ENCODE measurements at regions not wholly inside any gene's neighbourhood (a gene's known extent, or its start where the extent isn't known, plus 50 kb on each side); places are given as distances from the start of the nearest gene placed in this dataset.

- DNase-seq (ENCODE audit: low read depth): no peak
- Histone ChIP-seq H3K36me3 (ENCODE audit: control insufficient read depth, insufficient read depth, low read length) (no peaks in the 10 kb centered on the region), H3K4me3 (ENCODE audit: low read depth, low read length) (no peak overlapping the region), H3K27me3 (ENCODE audit: control insufficient read depth, insufficient read depth, low read length) (no peaks in the 10 kb centered on the region)
- CTCF ChIA-PET: no interaction called here
- no peak for TF ChIP-seq CTCF (IDR thresholded peaks at IDR 0.05; ENCODE audit: insufficient read depth, low read depth, low read length)
- POLR2A ChIA-PET: no interaction called here
These were observed 407.1 kb upstream of the MCTP2 start for GRCh38 chr15:93823971-93824913.

- CTCF ChIA-PET: no interaction called here
- POLR2A ChIA-PET: no interaction called here
- Histone ChIP-seq H3K4me3 (ENCODE audit: low read depth, low read length) (no peak overlapping the region), H3K36me3 (ENCODE audit: control insufficient read depth, insufficient read depth, low read length) (no peaks in the 10 kb centered on the region), H3K27me3 (ENCODE audit: control insufficient read depth, insufficient read depth, low read length) (no peaks in the 10 kb centered on the region)
- no peak for TF ChIP-seq CTCF (IDR thresholded peaks at IDR 0.05; ENCODE audit: insufficient read depth, low read depth, low read length)
- no peak for DNase-seq (ENCODE audit: low read depth)
These were observed 410.8 kb upstream of the MCTP2 start for GRCh38 chr15:93820566-93820965.

- Histone ChIP-seq H3K4me3 (ENCODE audit: low read depth, low read length) (no peak overlapping the region), H3K27me3 (ENCODE audit: control insufficient read depth, insufficient read depth, low read length) (no peaks in the 10 kb centered on the region), H3K36me3 (ENCODE audit: control insufficient read depth, insufficient read depth, low read length) (no peaks in the 10 kb centered on the region)
- CTCF ChIA-PET: no interaction called here
- no peak for DNase-seq (ENCODE audit: low read depth)
- POLR2A ChIA-PET: no interaction called here
- no peak for TF ChIP-seq CTCF (IDR thresholded peaks at IDR 0.05; ENCODE audit: insufficient read depth, low read depth, low read length)
These were observed 411.5 kb upstream of the MCTP2 start for GRCh38 chr15:93819826-93820225.

- TF ChIP-seq CTCF (IDR thresholded peaks at IDR 0.05; ENCODE audit: insufficient read depth, low read depth, low read length): no peak
- CTCF ChIA-PET: no interaction called here
These were observed 414.5 kb upstream of the MCTP2 start for GRCh38 chr15:93816815-93817214.

GRCh38 chr15:93811305-93811704, 420.1 kb upstream of the MCTP2 start:
- no peak for DNase-seq (ENCODE audit: low read depth)
- ChIA-PET CTCF (no interaction called here), POLR2A (no interaction called here)
- Histone ChIP-seq H3K36me3 (ENCODE audit: control insufficient read depth, insufficient read depth, low read length) (no peaks in the 10 kb centered on the region), H3K4me3 (ENCODE audit: low read depth, low read length) (no peak overlapping the region), H3K27me3 (ENCODE audit: control insufficient read depth, insufficient read depth, low read length) (no peaks in the 10 kb centered on the region)
- TF ChIP-seq CTCF (IDR thresholded peaks at IDR 0.05; ENCODE audit: insufficient read depth, low read depth, low read length): no peak

More at GRCh38 chr15:93816815-93817214, 414.5 kb upstream of the MCTP2 start:
- Histone ChIP-seq H3K4me3 (ENCODE audit: low read depth, low read length) (no peak overlapping the region), H3K36me3 (ENCODE audit: control insufficient read depth, insufficient read depth, low read length) (no peaks in the 10 kb centered on the region), H3K27me3 (ENCODE audit: control insufficient read depth, insufficient read depth, low read length) (no peaks in the 10 kb centered on the region)
- no peak for DNase-seq (ENCODE audit: low read depth)
- POLR2A ChIA-PET: no interaction called here

All from BJ (cell line).